HG02884 (cell line): ENCODE measurements at regions not wholly inside any gene's neighbourhood (a gene's known extent, or its start where the extent isn't known, plus 50 kb on each side); places are given as distances from the start of the nearest gene placed in this dataset.
"Not testable (repeated sequence)": the region's sequence is repeated elsewhere in the genome, so short reads cannot be mapped to it uniquely, and the experiment has no call there.

Experiments used
- ATAC-seq: cut with Tn5 transposase; IDR thresholded peaks from one replicate; pipeline ENCODE4 v1.9.1; 2021; ENCODE audit warnings: mild to moderate bottlenecking, moderate library complexity; ENCODE audit not compliant: unreplicated experiment

DNA sequence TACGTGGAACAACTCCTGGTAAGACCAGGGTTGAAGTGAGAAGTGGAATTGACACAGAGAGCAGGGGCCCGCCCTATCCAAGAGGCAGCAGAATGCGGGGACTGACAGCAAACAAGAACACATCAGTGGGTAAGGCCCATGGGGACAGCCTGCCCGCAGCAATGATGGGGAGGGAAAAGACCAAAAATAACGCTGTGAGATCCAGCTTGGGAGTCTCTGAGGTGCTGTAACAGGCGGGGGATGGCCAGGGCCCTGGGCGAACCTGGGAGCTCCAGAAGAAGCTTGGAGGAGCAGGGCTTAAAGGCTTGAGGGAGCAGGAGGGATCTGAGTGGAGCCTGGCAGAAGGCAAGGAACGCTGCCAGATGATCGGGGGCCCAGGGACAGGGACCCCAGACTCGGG is 173.4 kb downstream of the TMEM200C start:
- no peak for ATAC-seq

GRCh38 chr18:5720132-5720531 is 175.2 kb downstream of the TMEM200C start:
- ATAC-seq, result no peak

DNA sequence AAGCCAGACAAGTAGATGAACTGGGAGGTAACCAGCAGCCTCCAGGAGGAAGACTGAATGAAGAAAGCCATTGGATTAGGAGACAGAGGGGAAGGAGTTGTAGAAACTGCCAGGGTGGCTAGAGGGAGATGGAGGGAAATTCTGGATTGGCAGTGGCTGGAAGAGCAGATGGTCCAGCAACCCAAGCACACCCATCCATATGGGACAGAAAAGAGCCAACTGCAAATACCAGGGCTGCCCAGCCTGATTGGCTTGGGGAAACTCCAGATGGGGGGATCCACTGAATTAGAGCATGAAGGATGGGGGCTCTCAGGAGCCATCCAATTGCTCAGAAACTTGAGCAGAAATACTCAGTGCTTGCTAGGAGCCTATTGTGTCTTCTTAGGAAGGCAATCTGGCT is 173.5 kb upstream of the EPB41L3 start:
- no peak for ATAC-seq

GRCh38 chr18:5710676-5711075 is 166.9 kb upstream of the EPB41L3 start:
- ATAC-seq, result no peak

DNA sequence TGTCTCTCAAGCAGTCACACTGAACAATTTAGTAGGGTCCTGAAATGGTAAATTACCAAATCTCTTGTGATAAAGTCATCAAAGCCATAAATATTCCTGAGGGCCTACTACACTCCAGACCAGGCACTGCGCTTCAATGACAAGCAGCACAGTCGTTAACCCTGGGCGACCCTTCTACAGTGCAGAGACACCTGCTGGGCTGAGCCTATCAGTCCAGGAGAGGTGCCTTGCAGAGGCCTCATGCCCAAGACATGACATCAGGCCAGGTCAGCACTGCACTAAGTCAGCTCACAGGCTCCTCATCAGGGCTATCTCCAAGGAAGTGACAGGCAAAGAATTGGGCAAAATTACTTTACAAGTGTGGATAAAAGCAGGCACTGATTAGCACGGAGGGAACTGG is 166.4 kb upstream of the EPB41L3 start:
- no peak for ATAC-seq

GRCh38 chr18:5709476-5710095 is 165.8 kb upstream of the EPB41L3 start:
- ATAC-seq, result no peak

- no peak for ATAC-seq
These were observed 163.8 kb upstream of the EPB41L3 start for GRCh38 chr18:5707586-5707985.

DNA sequence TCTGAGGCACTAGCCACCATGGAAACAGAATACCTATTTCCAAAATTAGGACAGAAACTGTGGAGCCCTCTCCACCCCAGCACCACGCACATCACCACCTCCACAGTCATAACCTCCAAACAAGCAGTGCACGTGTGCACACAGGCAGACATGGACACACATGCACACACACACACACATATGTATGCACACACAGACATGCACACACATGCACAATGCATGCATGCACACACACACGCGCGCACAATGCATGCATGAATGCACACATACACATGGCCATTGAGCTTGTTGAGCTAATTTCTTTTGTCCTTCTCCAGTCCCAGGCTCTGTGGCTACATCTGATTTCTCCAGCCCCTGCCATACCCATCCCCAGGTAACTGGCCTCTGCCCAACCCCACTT is 161.6 kb upstream of the EPB41L3 start:
- no peak for ATAC-seq

DNA sequence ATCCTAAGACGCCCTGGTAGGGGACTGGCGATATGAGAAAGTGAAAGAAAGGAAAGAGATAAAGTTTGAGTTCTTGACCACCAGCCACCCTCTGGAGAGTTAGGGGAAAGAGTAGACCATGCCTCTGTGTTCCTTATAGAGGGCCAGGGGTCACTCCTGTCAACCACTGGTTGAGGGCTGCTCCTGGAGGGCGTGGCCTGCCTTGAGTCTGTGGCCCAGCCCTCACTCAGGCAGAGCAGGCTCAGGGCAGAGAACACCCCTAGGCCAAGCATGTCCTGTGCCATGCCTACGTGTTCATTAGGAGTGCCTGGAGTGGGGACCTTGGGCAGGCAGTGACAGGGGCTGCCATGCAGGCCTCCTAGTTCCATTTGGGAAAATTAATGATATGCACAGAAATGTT is 161.1 kb upstream of the EPB41L3 start:
- no peak for ATAC-seq

DNA sequence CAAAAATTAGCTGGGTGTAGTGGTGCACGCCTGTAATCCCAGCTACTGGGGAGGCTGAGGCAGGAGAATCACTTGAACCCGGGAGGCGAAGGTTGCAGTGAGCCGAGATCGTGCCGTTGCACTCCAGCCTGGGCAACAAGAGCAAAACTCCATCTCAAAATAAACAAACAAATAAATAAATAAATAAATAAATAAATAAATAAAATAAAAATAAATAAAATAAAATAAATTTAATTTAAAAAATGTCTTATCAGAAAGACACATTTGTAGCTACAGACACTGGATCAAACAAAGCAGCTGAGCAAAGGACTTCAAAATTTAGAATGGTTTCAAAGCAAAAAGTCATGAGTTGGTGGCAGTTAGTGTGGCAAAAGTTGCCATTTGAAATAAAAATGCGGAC is 158.2 kb upstream of the EPB41L3 start:
- not testable (repeated sequence) for ATAC-seq

DNA sequence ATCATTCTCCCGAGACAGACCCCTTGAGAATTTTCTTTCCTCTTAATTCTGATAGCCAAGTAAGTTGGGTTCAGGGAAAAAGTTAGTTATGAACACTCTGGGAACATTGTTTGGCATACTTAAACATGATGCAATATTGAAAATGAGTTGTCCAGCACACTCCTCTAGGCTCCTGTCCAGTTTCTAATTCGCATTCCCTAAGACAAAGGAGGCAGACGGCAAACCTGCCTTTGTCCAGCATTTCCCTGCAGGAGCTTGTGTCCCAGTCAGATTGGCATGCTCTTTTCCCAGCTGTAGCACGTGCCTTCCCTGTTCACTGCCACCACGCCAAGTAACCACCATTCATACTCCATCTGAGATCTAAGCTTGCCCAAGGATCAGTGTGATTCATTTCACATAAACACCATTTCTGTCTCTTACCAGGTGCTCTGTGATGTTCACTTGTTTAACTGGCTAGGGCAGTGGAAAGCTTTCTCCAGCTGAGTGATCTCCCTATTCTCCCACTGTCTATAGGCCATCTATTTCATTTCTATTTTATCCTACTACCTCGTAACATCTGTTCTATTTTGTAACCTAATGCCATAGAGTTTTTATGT is 150.0 kb upstream of the EPB41L3 start:
- no peak for ATAC-seq

DNA sequence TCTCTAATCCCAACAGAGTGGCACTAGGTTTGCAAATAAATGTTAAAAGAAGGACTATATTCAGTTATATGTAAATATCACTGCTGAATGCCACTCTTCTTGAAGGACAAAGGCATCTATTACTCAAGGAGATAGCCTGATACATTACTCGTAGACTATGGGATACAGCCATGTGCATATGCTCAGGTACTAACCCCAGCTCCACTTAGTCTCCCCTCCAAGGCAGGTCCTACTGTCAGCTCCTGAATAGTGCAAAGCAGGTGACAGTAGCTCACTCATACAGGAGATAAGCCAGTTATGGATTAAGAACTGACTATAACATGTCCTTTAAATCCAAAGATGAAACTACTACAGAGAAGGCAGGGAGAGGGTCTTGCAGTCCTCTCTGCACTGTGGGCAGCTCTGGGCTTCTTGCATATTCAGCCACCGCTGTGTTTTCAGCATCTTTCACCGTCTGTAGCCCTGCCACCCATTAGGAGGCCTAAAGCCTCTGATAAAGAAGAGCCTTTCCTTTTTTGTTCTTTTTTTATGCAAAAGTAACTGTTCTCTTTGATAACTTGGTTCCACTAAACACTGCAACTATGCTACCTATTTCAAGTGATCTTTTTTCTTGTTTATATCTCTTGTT is 135.1 kb upstream of the EPB41L3 start:
- ATAC-seq, result no peak

- no peak for ATAC-seq
These were observed 134.5 kb upstream of the EPB41L3 start for GRCh38 chr18:5678278-5678677.

GRCh38 chr18:5673616-5674015 is 129.8 kb upstream of the EPB41L3 start:
- ATAC-seq, result no peak

DNA sequence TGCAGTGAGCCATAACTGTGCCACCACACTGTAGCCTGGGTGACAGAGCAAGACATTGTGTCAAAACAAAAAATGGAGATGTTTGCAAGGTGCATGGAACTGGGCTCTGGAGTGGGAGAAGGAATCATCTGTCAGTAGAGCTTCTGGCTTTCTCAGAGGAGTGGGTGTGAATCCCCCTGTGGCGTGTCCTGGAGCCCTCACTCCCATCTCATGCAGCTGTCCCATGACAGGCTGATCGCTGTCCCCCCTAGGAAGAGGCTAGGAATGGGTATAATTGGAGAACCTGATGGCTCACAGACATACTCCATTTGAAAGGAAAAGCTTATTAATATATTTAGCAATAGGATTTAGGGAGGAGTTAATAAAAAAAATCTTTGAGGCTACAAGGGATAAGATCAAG is 125.8 kb upstream of the EPB41L3 start:
- ATAC-seq, result no peak

DNA sequence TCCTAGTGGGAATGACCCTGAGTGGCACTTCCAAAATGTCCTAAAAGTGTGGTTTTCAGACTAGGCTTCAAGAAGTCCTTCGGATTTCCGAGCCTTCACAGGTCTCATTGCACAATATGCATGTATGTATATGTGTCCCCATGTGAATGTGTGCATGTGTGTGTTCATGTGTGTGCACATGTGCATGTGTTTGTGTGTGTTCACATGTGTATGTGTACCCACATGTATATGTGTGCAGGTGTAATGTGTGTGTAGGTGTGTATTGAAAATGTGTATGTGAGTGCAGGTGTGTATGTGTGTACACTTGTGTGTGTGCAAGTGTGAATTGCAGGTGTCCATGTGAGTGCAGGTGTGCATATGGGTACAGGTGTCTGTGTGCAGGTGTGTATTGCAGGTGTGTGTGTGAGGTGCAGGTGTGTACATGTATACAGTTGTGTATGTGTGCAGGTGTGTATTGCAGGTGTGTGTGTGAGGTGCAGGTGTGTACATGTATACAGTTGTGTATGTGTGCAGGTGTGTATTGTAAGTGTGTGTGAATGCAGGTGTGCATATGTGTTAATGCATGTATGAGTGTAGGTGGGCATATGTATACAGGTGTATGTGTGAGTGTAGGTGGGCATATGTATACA is 124.4 kb upstream of the EPB41L3 start:
- ATAC-seq, result no peak

- ATAC-seq, result no peak
These were observed 123.6 kb upstream of the EPB41L3 start for GRCh38 chr18:5667356-5667755.

- no peak for ATAC-seq
These were observed 118.8 kb upstream of the EPB41L3 start for GRCh38 chr18:5662586-5663090.

DNA sequence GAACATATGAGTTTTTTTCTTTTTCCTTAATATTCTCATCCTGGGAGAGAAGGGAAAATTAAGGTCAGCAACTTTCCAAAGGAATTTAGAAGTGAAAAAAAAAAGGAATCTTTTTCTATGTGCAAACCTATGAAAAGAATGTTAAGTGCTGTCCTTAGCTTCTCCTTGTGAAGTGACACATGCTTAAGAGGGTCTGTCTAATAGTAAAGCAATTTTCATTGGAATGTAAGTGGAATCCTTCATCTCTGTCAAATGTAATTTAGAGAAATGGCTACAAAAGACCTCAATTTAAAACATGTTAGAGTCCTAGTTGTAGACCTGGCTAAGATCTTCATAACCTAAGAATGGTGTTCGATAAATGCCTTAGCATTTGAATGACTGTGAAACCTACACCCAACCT is 117.4 kb upstream of the EPB41L3 start:
- ATAC-seq, result no peak

- no peak for ATAC-seq
These were observed 110.0 kb upstream of the EPB41L3 start for GRCh38 chr18:5653802-5654201.

- ATAC-seq, result no peak
These were observed 107.9 kb upstream of the EPB41L3 start for GRCh38 chr18:5651736-5652135.

DNA sequence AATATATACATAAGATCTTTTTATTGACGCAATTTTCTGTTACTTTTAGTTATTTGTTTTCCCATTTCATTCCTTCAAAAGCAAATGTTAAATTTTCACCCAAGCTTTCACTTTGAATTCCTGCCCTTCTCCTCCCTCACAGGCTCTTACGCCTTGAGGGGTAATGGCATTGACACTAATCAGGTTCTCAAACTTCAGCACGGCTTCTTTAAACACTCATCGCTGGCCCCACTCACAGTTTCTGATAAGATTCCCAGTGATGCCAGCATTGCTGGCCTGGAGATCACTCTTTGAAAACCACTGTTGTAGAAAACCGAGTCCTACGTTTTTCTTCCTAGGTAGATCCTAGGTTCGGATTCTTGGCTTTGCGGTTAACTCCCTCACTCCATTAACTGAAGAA is 105.6 kb upstream of the EPB41L3 start:
- ATAC-seq, result no peak
